ENCODE measurements at regions not wholly inside any gene's neighbourhood (a gene's known extent, or its start where the extent isn't known, plus 50 kb on each side); places are given as distances from the start of the nearest gene placed in this dataset.

GRCh38 chr9:87389936-87390335 lies 107.7 kb upstream of the DAPK1 start:
- TF ChIP-seq POLR2A (IDR thresholded peaks at IDR 0.05; ENCODE audit: low read depth, low read length) (no peak), CTCF (IDR thresholded peaks at IDR 0.05; ENCODE audit: extremely low read depth in 1 of 2, insufficient read depth in 1 of 2, low read depth in 1 of 2, low read length in 2 of 2) (no peak), POLR2AphosphoS5 (IDR thresholded peaks at IDR 0.05; ENCODE audit: insufficient read depth, low read depth, low read length) (no peak)

All from endothelial cell of umbilical vein (primary cell).